SK-N-SH (cell line): ENCODE measurements at regions not wholly inside any gene's neighbourhood (a gene's known extent, or its start where the extent isn't known, plus 50 kb on each side); places are given as distances from the start of the nearest gene placed in this dataset.

Experiments used
- CTCF ChIA-PET: fragments of 300-600, 350-600 bp; formaldehyde crosslinking; extraction: SDS; loops from one replicate; lab custom pipeline; 2021; lab: Yijun Ruan, JAX
- POLR2A ChIA-PET: fragments of 350-600 bp; sonication (Branson Sonifier 250); formaldehyde crosslinking; extraction: SDS; loops from one replicate; lab custom pipeline; 2020; ENCODE audit warnings: antibody characterized with exemption, inconsistent platforms; lab: Yijun Ruan, JAX
- DNase-seq: peaks from one replicate; pipeline ENCODE4 v3.0.0; 2012
- H2AFZ ChIP-seq: fragments of 200-600 bp; sonication (generic); 2 replicates; pipeline ENCODE4 v1.8.1; 2016; ENCODE audit warnings: antibody characterized with exemption, mild to moderate bottlenecking, low read depth
- H3F3A ChIP-seq: fragments of 200-600 bp; sonication (generic); replicated peaks from 2 replicates; pipeline ENCODE3; 2016; ENCODE audit warnings: antibody characterized with exemption, mild to moderate bottlenecking; ENCODE audit not compliant: insufficient read depth
- H3K27ac ChIP-seq, 2 experiments: fragments of 200-500 bp in 1 of 2; fragments of 200-600 bp in 1 of 2; sonication (Bioruptor generic) in 1 of 2; sonication (generic), shearing (Covaris generic) in 1 of 2; 2 replicates each; pipeline versions ENCODE4 v1.5.1 to v1.6.1; 2014 to 2016; ENCODE audit warnings: low read depth in 2 of 2, inconsistent platforms in 1 of 2, low read length in 1 of 2, mild to moderate bottlenecking in 1 of 2, mixed read lengths in 1 of 2
- H3K27me3 ChIP-seq: fragments of 200-600 bp; sonication (generic), shearing (Covaris generic); 2 replicates; pipeline ENCODE4 v1.6.1; 2016; ENCODE audit warnings: mixed run types; ENCODE audit not compliant: insufficient read depth
- H3K36me3 ChIP-seq, 2 experiments: fragments of 200-500 bp in 1 of 2; fragments of 200-600 bp in 1 of 2; sonication (Bioruptor generic) in 1 of 2; sonication (generic) in 1 of 2; replicated peaks in 1 of 2; 2 replicates each; pipeline versions ENCODE3 to v1.5.1; 2014 to 2016; ENCODE audit warnings: low read length in 1 of 2, mild to moderate bottlenecking in 1 of 2; ENCODE audit not compliant: insufficient read depth in 2 of 2, control insufficient read depth in 1 of 2
- H3K4me1 ChIP-seq, 2 experiments: fragments of 200-500 bp in 1 of 2; fragments of 200-600 bp in 1 of 2; sonication (Bioruptor generic) in 1 of 2; sonication (generic), shearing (Covaris generic) in 1 of 2; 2 replicates each; pipeline versions ENCODE4 v1.5.1 to v1.6.1; 2014 to 2016; ENCODE audit warnings: low read depth in 1 of 2, low read length in 1 of 2, mixed run types in 1 of 2; ENCODE audit not compliant: insufficient read depth in 2 of 2, control insufficient read depth in 1 of 2
- H3K4me2 ChIP-seq: fragments of 200-600 bp; sonication (generic), shearing (Covaris generic); 2 replicates; pipeline ENCODE4 v1.6.1; 2017; ENCODE audit warnings: mixed run types
- H3K4me3 ChIP-seq, 2 experiments: fragments of 200-500 bp in 1 of 2; fragments of 200-600 bp in 1 of 2; sonication (Bioruptor generic) in 1 of 2; sonication (generic), shearing (Covaris generic) in 1 of 2; 2 replicates each; pipeline versions ENCODE4 v1.5.1 to v1.8.1; 2014 to 2016; ENCODE audit warnings: low read depth in 2 of 2, inconsistent platforms in 1 of 2, low read length in 1 of 2, mild to moderate bottlenecking in 1 of 2, mixed read lengths in 1 of 2, moderate library complexity in 1 of 2
- H3K79me2 ChIP-seq: fragments of 200-600 bp; sonication (generic); 2 replicates; pipeline ENCODE4 v1.8.1; 2017; ENCODE audit warnings: mild to moderate bottlenecking; ENCODE audit not compliant: insufficient read depth
- H3K9ac ChIP-seq: fragments of 200-600 bp; sonication (generic); 2 replicates; pipeline ENCODE4 v1.6.1; 2017; ENCODE audit warnings: mixed run types
- H3K9me2 ChIP-seq: fragments of 200-600 bp; sonication (generic); 2 replicates; pipeline ENCODE4 v1.6.1; 2017; ENCODE audit warnings: mixed run types
- H3K9me3 ChIP-seq: fragments of 200-600 bp; sonication (generic); 2 replicates; pipeline ENCODE4 v1.6.1; 2017; ENCODE audit warnings: mixed run types, mild to moderate bottlenecking, moderate library complexity
- H4K20me1 ChIP-seq: fragments of 200-600 bp; sonication (generic); 2 replicates; pipeline ENCODE4 v1.6.1; 2017; ENCODE audit warnings: mild to moderate bottlenecking, mixed run types; ENCODE audit not compliant: insufficient read depth
- CTCF ChIP-seq: fragments of 200-600 bp; sonication (generic); IDR thresholded peaks from 2 replicates; pipeline ENCODE4 v1.6.1; 2017; ENCODE audit warnings: antibody characterized with exemption, mild to moderate bottlenecking, moderate library complexity
- ELF1 ChIP-seq: IDR thresholded peaks from 2 replicates; pipeline ENCODE4 v1.4.0; 2012
- EP300 ChIP-seq, 2 experiments: IDR thresholded peaks; 2 replicates each; pipeline versions ENCODE4 v1.4.0 to v1.6.1; 2012; ENCODE audit warnings: borderline replicate concordance in 1 of 2, low read depth in 1 of 2, low read length in 1 of 2
- FOXM1 ChIP-seq: IDR thresholded peaks from 2 replicates; pipeline ENCODE4 v1.4.0; 2012; ENCODE audit warnings: low read depth, mild to moderate bottlenecking
- GABPA ChIP-seq: IDR thresholded peaks from 2 replicates; pipeline ENCODE4 v1.4.0; 2012; ENCODE audit warnings: low read depth, mild to moderate bottlenecking
- POLR2AphosphoS5 ChIP-seq: IDR thresholded peaks from 2 replicates; pipeline ENCODE4 v1.6.1; 2012; ENCODE audit warnings: low read depth, low read length
- RAD21 ChIP-seq: IDR thresholded peaks from 2 replicates; pipeline ENCODE4 v1.6.1; 2012; ENCODE audit warnings: mild to moderate bottlenecking, low read length
- RFX5 ChIP-seq: IDR thresholded peaks from 2 replicates; pipeline ENCODE4 v1.6.1; 2012; ENCODE audit warnings: mild to moderate bottlenecking, improper control_type of control experiment, low read length
- RXRA ChIP-seq: IDR thresholded peaks from 2 replicates; pipeline ENCODE4 v1.4.0; 2012; ENCODE audit warnings: low read depth, mild to moderate bottlenecking, borderline replicate concordance
- TCF12 ChIP-seq: IDR thresholded peaks from 2 replicates; pipeline ENCODE4 v1.4.0; 2012
- TEAD4 ChIP-seq: IDR thresholded peaks from 2 replicates; pipeline ENCODE4 v1.4.0; 2012; ENCODE audit warnings: mild to moderate bottlenecking, borderline replicate concordance; ENCODE audit not compliant: insufficient read depth
- WGBS: methylation state at CpG from one replicate; pipeline ENCODE4 v1.1.6; 2017; ENCODE audit warnings: low lambda C conversion rate; 5-methylcytosine and 5-hydroxymethylcytosine counted together
- TF ChIP-seq, protein P1 (sequence below): fragments of 150-350 bp; IDR thresholded peaks from 2 replicates; pipeline ENCODE4 v1.6.1; 2017; ENCODE audit warnings: antibody characterized with exemption, low read length, low read depth, borderline replicate concordance
- TF ChIP-seq, protein P2 (sequence below): fragments of 150-350 bp; IDR thresholded peaks from 2 replicates; pipeline ENCODE4 v1.6.1; 2016; ENCODE audit warnings: mild to moderate bottlenecking, low read depth, low read length
- TF ChIP-seq, protein P3 (sequence below): IDR thresholded peaks from 2 replicates; pipeline ENCODE4 v1.4.0; 2012; ENCODE audit warnings: low read depth, borderline replicate concordance

GRCh38 chr11:33631749-33632091, 68.9 kb downstream of the C11orf91 start:
- peaks cover 5% of the 10 kb centered on the region; the same call in 1 of the 2 replicates for H3K79me2 ChIP-seq
- peaks cover 31% of the 10 kb centered on the region for H3F3A ChIP-seq
- ChIA-PET POLR2A (no interaction called here), CTCF (no interaction called here)
- TF ChIP-seq TCF12 = no peak
- TF ChIP-seq EP300 (IDR thresholded peaks at IDR 0.05; ENCODE audit: borderline replicate concordance in 1 of 2, low read depth in 1 of 2, low read length in 1 of 2) = no peak
- TF ChIP-seq RAD21 = no peak
- TF ChIP-seq RXRA = no peak
- TF ChIP-seq, protein P1, sequence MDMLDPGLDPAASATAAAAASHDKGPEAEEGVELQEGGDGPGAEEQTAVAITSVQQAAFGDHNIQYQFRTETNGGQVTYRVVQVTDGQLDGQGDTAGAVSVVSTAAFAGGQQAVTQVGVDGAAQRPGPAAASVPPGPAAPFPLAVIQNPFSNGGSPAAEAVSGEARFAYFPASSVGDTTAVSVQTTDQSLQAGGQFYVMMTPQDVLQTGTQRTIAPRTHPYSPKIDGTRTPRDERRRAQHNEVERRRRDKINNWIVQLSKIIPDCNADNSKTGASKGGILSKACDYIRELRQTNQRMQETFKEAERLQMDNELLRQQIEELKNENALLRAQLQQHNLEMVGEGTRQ = no peak
- TF ChIP-seq, protein P2, sequence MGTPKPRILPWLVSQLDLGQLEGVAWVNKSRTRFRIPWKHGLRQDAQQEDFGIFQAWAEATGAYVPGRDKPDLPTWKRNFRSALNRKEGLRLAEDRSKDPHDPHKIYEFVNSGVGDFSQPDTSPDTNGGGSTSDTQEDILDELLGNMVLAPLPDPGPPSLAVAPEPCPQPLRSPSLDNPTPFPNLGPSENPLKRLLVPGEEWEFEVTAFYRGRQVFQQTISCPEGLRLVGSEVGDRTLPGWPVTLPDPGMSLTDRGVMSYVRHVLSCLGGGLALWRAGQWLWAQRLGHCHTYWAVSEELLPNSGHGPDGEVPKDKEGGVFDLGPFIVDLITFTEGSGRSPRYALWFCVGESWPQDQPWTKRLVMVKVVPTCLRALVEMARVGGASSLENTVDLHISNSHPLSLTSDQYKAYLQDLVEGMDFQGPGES = no peak
- H3K27me3 ChIP-seq = no peaks in the 10 kb centered on the region
- no peak overlapping the region for H3K4me3 ChIP-seq
- no peak overlapping the region for H2AFZ ChIP-seq
- no peaks in the 10 kb centered on the region for H3K9me3 ChIP-seq
- H4K20me1 ChIP-seq = no peaks in the 10 kb centered on the region
- H3K4me2 ChIP-seq = no peak overlapping the region
- no peak overlapping the region for H3K9ac ChIP-seq
- H3K36me3 ChIP-seq = peaks cover 0 to 19% of the 10 kb centered on the region in 2 experiments
- DNase-seq = no peak
- peaks cover 0 to 22% of the 10 kb centered on the region in 2 experiments; a peak in 2 of 4 replicates for H3K4me1 ChIP-seq
- H3K27ac ChIP-seq = 0 out of 4 replicates have a peak overlapping the region, but pooled peaks of 1 of the 2 experiments have one; percentile 85
- 99% methylated on average over 5 of the region's 5 CpGs for WGBS
- no peaks in the 10 kb centered on the region for H3K9me2 ChIP-seq

DNA sequence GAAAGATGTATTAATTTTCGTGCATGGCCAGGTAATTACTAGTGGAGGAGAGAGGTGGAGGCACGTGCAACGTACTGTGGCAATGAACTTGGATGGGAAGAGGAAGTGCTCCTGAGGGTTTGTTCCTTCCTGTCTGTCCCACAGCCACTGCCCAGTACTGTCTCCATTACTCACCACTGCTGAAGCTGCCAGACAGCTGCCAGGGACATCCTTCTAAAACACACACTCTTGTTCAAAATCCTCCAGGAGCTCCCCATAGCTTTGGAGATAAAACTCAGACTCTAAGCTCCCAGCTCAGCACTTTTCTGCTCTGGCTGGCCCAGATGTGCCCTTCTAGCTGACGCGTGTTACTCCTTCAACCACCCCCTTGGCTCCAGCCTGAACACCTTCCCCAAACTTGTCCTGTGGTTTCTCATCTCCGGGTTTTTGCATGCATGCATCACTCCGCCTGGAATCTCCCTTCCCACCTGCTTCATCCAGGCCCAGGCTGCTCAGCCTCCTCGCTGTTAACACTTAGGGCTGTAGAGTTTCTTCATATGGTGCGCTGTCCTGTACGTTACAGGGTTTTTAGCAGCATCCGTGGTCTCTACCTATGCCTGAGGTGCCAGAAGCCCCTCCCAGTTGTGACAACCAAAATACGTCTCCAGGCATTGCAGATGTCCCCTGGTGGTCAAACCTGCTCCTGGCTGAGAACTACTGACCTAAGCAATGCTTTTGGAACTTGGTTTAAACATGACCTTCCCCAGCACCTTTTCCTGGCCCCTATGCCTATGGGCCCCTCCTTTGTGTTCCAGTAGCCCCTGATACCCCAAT, 69.5 kb downstream of the C11orf91 start:
- H3K4me3 ChIP-seq = no peak overlapping the region
- no peaks in the 10 kb centered on the region for H3K9me2 ChIP-seq
- no peak overlapping the region for H3K4me2 ChIP-seq
- ChIA-PET POLR2A (no interaction called here), CTCF (no interaction called here)
- H4K20me1 ChIP-seq = no peaks in the 10 kb centered on the region
- no peaks in the 10 kb centered on the region for H3K27me3 ChIP-seq
- peaks cover 5% of the 10 kb centered on the region; the same call in 1 of the 2 replicates for H3K79me2 ChIP-seq
- H3K9me3 ChIP-seq = no peaks in the 10 kb centered on the region
- no peak for TF ChIP-seq RFX5
- TF ChIP-seq GABPA = peak; percentile 48; the same call in 1 of the 2 replicates
- TF ChIP-seq TEAD4 = no peak
- no peak for TF ChIP-seq ELF1
- TF ChIP-seq, protein P3, sequence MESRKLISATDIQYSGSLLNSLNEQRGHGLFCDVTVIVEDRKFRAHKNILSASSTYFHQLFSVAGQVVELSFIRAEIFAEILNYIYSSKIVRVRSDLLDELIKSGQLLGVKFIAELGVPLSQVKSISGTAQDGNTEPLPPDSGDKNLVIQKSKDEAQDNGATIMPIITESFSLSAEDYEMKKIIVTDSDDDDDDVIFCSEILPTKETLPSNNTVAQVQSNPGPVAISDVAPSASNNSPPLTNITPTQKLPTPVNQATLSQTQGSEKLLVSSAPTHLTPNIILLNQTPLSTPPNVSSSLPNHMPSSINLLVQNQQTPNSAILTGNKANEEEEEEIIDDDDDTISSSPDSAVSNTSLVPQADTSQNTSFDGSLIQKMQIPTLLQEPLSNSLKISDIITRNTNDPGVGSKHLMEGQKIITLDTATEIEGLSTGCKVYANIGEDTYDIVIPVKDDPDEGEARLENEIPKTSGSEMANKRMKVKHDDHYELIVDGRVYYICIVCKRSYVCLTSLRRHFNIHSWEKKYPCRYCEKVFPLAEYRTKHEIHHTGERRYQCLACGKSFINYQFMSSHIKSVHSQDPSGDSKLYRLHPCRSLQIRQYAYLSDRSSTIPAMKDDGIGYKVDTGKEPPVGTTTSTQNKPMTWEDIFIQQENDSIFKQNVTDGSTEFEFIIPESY = no peak
- no peak for TF ChIP-seq FOXM1
- TF ChIP-seq POLR2AphosphoS5 = no peak
- peak; percentile 19; the same call in 1 of the 2 replicates for TF ChIP-seq CTCF
- TF ChIP-seq, protein P2 = no peak
- H3K9ac ChIP-seq = no peak overlapping the region
- H3F3A ChIP-seq = peaks cover 31% of the 10 kb centered on the region
- H2AFZ ChIP-seq = no peak overlapping the region
- peaks cover 0 to 14% of the 10 kb centered on the region in 2 experiments for H3K36me3 ChIP-seq
- peaks cover 0 to 22% of the 10 kb centered on the region in 2 experiments; a peak in 2 of 4 replicates for H3K4me1 ChIP-seq
- peak overlapping the region in 1 of 2 experiments; percentile 85; a peak in 2 of 4 replicates for H3K27ac ChIP-seq
- DNase-seq = no peak
- WGBS = 91% methylated on average over 12 of the region's 12 CpGs
